Retina (tissue), 1 donor: ENCODE measurements at regions not wholly inside any gene's neighbourhood (a gene's known extent, or its start where the extent isn't known, plus 50 kb on each side); places are given as distances from the start of the nearest gene placed in this dataset.
"Not testable (repeated sequence)": the region's sequence is repeated elsewhere in the genome, so short reads cannot be mapped to it uniquely, and the experiment has no call there.

Experiments used
- DNase-seq: peaks from one replicate; pipeline ENCODE4 v3.0.0-alpha.2; 2016

- no peak for DNase-seq
These were observed 54.4 kb upstream of the LGR5 start for GRCh38 chr12:71385155-71385554.

GRCh38 chr12:71376711-71377355 is 62.8 kb upstream of the LGR5 start:
- DNase-seq: not testable (repeated sequence)

GRCh38 chr12:71371122-71371521 is 68.5 kb upstream of the LGR5 start:
- DNase-seq: no peak

- DNase-seq: no peak
These were observed 79.6 kb upstream of the LGR5 start for GRCh38 chr12:71360013-71360412.

GRCh38 chr12:71356569-71356968 is 83.0 kb upstream of the LGR5 start:
- no peak for DNase-seq

GRCh38 chr12:71354871-71355270 is 84.7 kb upstream of the LGR5 start:
- no peak for DNase-seq

GRCh38 chr12:71353607-71354006 is 86.0 kb upstream of the LGR5 start:
- DNase-seq: no peak

- no peak for DNase-seq
These were observed 89.6 kb upstream of the LGR5 start for GRCh38 chr12:71349950-71350349.

GRCh38 chr12:71338933-71339332 is 100.7 kb upstream of the LGR5 start:
- DNase-seq: no peak

GRCh38 chr12:71335963-71336257 is 103.7 kb upstream of the LGR5 start:
- DNase-seq: no peak

- DNase-seq: no peak
These were observed 104.2 kb upstream of the LGR5 start for GRCh38 chr12:71335151-71335962.

GRCh38 chr12:71333418-71333817 is 106.2 kb upstream of the LGR5 start:
- DNase-seq: no peak

- no peak for DNase-seq
These were observed 109.6 kb upstream of the LGR5 start for GRCh38 chr12:71329956-71330355.

GRCh38 chr12:71321531-71321930 is 118.1 kb upstream of the LGR5 start:
- DNase-seq: no peak

GRCh38 chr12:71321130-71321529 is 118.5 kb upstream of the LGR5 start:
- no peak for DNase-seq

- no peak for DNase-seq
These were observed 124.1 kb upstream of the LGR5 start for GRCh38 chr12:71315328-71315985.

GRCh38 chr12:71312768-71313403 is 126.7 kb upstream of the LGR5 start:
- no peak for DNase-seq

- not testable (repeated sequence) for DNase-seq
These were observed 128.0 kb upstream of the LGR5 start for GRCh38 chr12:71311611-71312010.

- DNase-seq: no peak
These were observed 132.8 kb upstream of the LGR5 start for GRCh38 chr12:71306808-71307207.

- no peak for DNase-seq
These were observed 135.3 kb upstream of the LGR5 start for GRCh38 chr12:71304306-71304705.

- DNase-seq: no peak
These were observed 136.4 kb upstream of the LGR5 start for GRCh38 chr12:71303199-71303598.

GRCh38 chr12:71300772-71301675 is 138.6 kb upstream of the LGR5 start:
- DNase-seq: no peak
